Activated CD8-positive, alpha-beta memory T cell treated with anti-CD3 and anti-CD28 coated beads, Interleukin-2, amount 10 ng/mL, durations not matched to agents 7 days and 5 days (primary cell): ENCODE measurements at regions not wholly inside any gene's neighbourhood (a gene's known extent, or its start where the extent isn't known, plus 50 kb on each side); places are given as distances from the start of the nearest gene placed in this dataset.

Experiments used
- ATAC-seq: fragments of 150-1000 bp; cut with Tn5 transposase; one replicate; pipeline ENCODE4 v1.10.0; 2021; ENCODE audit warnings: moderate library complexity
- CTCF ChIA-PET: fragments of 350-600 bp; sonication (Branson Sonifier 250); formaldehyde crosslinking; loops from one replicate; lab custom pipeline; 2021; ENCODE audit warnings: antibody characterized with exemption; lab: Charles Lee
- DNase-seq: peaks from one replicate; pipeline ENCODE4 v3.0.0-alpha.2; 2020
- H3K27ac Mint-ChIP-seq: one replicate; pipeline ENCODE4 v1.8.0; 2021; ENCODE audit warnings: mild to moderate bottlenecking, mixed read lengths
- H3K27me3 Mint-ChIP-seq: one replicate; pipeline ENCODE4 v1.8.0; 2021; ENCODE audit warnings: mixed read lengths
- H3K36me3 Mint-ChIP-seq: one replicate; pipeline ENCODE4 v1.8.0; 2021; ENCODE audit warnings: mild to moderate bottlenecking, mixed read lengths
- H3K4me1 Mint-ChIP-seq: one replicate; pipeline ENCODE4 v1.8.0; 2021; ENCODE audit warnings: mixed read lengths
- H3K4me3 Mint-ChIP-seq: one replicate; pipeline ENCODE4 v1.8.0; 2021; ENCODE audit warnings: mild to moderate bottlenecking, moderate library complexity, mixed read lengths
- H3K9me3 Mint-ChIP-seq: one replicate; pipeline ENCODE4 v1.8.0; 2022; ENCODE audit warnings: low read depth, mixed read lengths

GRCh38 chr5:164481270-164481669, 975.9 kb downstream of the MAT2B start:
- no peaks in the 10 kb centered on the region for H3K27me3 Mint-ChIP-seq
- no peaks in the 10 kb centered on the region for H3K4me1 Mint-ChIP-seq
- H3K9me3 Mint-ChIP-seq, result peaks cover 3% of the 10 kb centered on the region
- ATAC-seq (no peak), DNase-seq (no peak)
- H3K27ac Mint-ChIP-seq, result no peak overlapping the region
- CTCF ChIA-PET, result no interaction called here
- no peak overlapping the region for H3K4me3 Mint-ChIP-seq
- no peaks in the 10 kb centered on the region for H3K36me3 Mint-ChIP-seq

DNA sequence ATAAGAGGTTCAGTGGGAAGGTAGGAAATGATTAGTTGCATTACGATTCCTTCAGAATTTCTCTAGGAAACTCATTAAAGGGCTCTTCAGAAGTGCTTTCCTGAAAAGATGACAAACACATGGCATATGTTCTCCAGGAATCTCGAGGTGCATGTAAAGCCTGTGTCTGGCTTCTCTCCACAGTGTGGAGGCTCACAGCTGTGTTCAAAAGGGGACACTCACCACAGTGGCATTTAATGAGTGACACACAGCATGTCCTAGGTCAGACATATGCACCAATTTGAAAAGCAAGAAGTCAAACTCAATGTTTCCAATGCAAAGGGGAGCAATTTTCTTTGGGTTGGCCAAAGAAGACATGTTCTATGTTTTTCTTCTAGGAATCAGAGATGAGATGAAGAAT, 976.9 kb downstream of the MAT2B start:
- ATAC-seq, result no peak
- no peaks in the 10 kb centered on the region for H3K4me1 Mint-ChIP-seq
- no peak overlapping the region for H3K27ac Mint-ChIP-seq
- CTCF ChIA-PET, result no interaction called here
- no peak for DNase-seq
- no peaks in the 10 kb centered on the region for H3K27me3 Mint-ChIP-seq
- peaks cover 3% of the 10 kb centered on the region for H3K9me3 Mint-ChIP-seq
- H3K4me3 Mint-ChIP-seq, result no peak overlapping the region
- H3K36me3 Mint-ChIP-seq, result no peaks in the 10 kb centered on the region

GRCh38 chr5:164484948-164485347, 979.5 kb downstream of the MAT2B start:
- CTCF ChIA-PET, result no interaction called here
- Mint-ChIP-seq H3K27me3 (no peaks in the 10 kb centered on the region), H3K4me1 (no peaks in the 10 kb centered on the region), H3K9me3 (peaks cover 3% of the 10 kb centered on the region), H3K36me3 (no peaks in the 10 kb centered on the region), H3K4me3 (no peak overlapping the region), H3K27ac (no peak overlapping the region)
- ATAC-seq, result no peak
- no peak for DNase-seq

DNA sequence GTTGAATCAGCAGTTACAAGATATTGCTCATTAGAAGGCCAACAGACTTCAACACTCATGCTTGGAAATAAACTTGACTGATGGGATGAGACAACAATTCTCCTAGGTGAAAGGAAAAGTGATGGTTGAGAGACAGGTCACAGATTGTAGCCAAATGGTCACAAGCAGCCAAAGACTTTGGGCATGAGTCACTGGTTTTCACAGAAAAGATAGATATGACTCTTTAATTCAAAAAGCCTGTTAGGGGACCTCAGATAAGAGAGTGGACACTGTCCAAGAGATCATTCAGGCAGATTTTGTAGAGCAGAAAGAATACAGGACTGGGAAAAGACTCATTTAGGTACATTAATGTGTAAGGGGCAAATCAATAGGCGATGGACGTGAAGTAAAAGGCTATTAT, 982.5 kb downstream of the MAT2B start:
- H3K27me3 Mint-ChIP-seq, result no peaks in the 10 kb centered on the region
- ATAC-seq (no peak), DNase-seq (no peak)
- no peaks in the 10 kb centered on the region for H3K4me1 Mint-ChIP-seq
- no peak overlapping the region for H3K27ac Mint-ChIP-seq
- no peaks in the 10 kb centered on the region for H3K36me3 Mint-ChIP-seq
- CTCF ChIA-PET, result no interaction called here
- H3K9me3 Mint-ChIP-seq, result peaks cover 3% of the 10 kb centered on the region
- H3K4me3 Mint-ChIP-seq, result no peak overlapping the region

GRCh38 chr5:164497311-164498064, 992.1 kb downstream of the MAT2B start:
- CTCF ChIA-PET, result no interaction called here
- no peak overlapping the region for H3K4me3 Mint-ChIP-seq
- no peaks in the 10 kb centered on the region for H3K4me1 Mint-ChIP-seq
- H3K27me3 Mint-ChIP-seq, result no peaks in the 10 kb centered on the region
- no peaks in the 10 kb centered on the region for H3K36me3 Mint-ChIP-seq
- DNase-seq (no peak), ATAC-seq (no peak)
- H3K9me3 Mint-ChIP-seq, result peaks cover 8% of the 10 kb centered on the region
- no peak overlapping the region for H3K27ac Mint-ChIP-seq

DNA sequence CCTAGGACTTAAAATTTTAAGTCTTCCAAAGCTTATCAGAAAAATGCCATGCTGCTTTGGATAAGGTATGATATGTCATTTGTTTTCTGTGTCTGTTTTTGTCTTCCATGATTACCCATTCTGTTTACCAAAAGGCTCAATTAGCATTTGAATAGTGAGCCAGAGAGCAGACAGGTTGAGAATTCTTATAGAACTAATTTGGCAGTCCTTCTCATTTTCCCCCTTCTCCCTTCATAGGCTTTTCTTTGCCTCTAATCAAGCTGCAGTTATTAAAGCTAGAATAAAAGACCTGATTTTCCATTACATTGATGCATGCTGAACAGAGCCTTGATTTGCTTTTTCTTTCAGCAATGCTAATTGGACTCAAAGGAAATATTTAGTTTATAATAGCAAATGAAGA, 993.0 kb downstream of the MAT2B start:
- DNase-seq (no peak), ATAC-seq (no peak)
- Mint-ChIP-seq H3K9me3 (peaks cover 8% of the 10 kb centered on the region), H3K36me3 (no peaks in the 10 kb centered on the region), H3K4me3 (no peak overlapping the region), H3K27me3 (no peaks in the 10 kb centered on the region), H3K27ac (no peak overlapping the region), H3K4me1 (no peaks in the 10 kb centered on the region)
- CTCF ChIA-PET, result no interaction called here

DNA sequence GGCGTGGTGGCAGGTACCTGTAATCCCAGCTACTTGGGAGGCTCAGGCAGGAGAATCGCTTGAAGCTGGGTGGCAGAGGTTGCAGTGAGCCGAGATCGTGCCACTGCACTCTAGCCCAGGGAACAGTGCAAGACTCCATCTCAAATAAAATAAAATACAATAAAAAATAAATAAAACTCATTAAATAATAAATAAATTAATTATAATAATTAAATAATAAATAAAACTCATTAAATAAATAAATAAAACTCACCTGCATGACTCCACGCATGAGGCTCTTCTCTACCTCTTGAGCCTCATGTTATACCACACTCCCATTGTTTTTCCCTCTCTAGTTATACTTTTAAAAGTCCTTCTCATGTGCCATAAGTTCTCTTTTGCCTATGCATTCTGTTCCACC, 995.4 kb downstream of the MAT2B start:
- no peaks in the 10 kb centered on the region for H3K27me3 Mint-ChIP-seq
- no peaks in the 10 kb centered on the region for H3K36me3 Mint-ChIP-seq
- ATAC-seq (no peak), DNase-seq (no peak)
- CTCF ChIA-PET, result no interaction called here
- H3K4me3 Mint-ChIP-seq, result no peak overlapping the region
- no peak overlapping the region for H3K27ac Mint-ChIP-seq
- H3K4me1 Mint-ChIP-seq, result no peaks in the 10 kb centered on the region
- no peaks in the 10 kb centered on the region for H3K9me3 Mint-ChIP-seq

- H3K4me1 Mint-ChIP-seq, result no peaks in the 10 kb centered on the region
- ATAC-seq, result no peak
- DNase-seq, result no peak
- no peaks in the 10 kb centered on the region for H3K9me3 Mint-ChIP-seq
- no peak overlapping the region for H3K4me3 Mint-ChIP-seq
- no peaks in the 10 kb centered on the region for H3K36me3 Mint-ChIP-seq
- no peak overlapping the region for H3K27ac Mint-ChIP-seq
- H3K27me3 Mint-ChIP-seq, result no peaks in the 10 kb centered on the region
- CTCF ChIA-PET, result no interaction called here
Observed at GRCh38 chr5:164501344-164501743, 995.9 kb downstream of the MAT2B start.

DNA sequence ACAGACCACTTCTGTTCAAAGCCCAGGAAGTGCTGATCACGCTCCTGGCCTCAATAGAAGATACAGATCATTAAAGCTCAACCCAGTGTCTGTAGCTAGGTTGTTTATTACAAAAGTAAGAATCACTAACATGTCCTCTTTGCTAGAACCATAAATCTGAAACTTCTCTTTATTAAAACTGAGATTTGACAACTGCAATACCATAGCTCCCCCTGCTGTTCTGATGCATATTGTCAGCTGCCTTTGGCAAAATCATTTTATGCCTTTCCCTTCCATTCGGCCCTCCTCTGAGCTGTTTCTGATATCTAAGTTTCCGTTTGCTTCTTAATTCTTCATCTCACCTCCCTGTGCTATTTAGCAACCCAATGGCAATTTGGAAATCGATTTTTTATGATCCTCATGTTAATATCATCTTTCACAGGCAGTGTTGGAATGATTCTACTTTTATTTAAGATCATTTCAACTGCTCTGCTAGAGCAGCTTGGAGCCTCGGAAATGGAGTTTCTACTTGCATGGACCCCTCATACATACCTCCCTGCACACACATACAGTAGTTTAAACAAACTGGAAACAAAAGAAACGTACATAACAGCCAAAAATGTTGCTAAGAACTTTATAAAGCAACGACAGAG, 998.8 kb downstream of the MAT2B start:
- Mint-ChIP-seq H3K27ac (no peak overlapping the region), H3K4me3 (no peak overlapping the region), H3K27me3 (no peaks in the 10 kb centered on the region), H3K4me1 (no peaks in the 10 kb centered on the region), H3K36me3 (no peaks in the 10 kb centered on the region), H3K9me3 (no peaks in the 10 kb centered on the region)
- CTCF ChIA-PET, result interaction anchor here (0.7 to 1.7 kb wide), 6 partner anchors 13 to 942 kb away, joined by 3 to 5 read pairs (median 4); no protein-coding TSS in a partner anchor
- DNase-seq, result no peak
- ATAC-seq, result no peak

GRCh38 chr5:164505791-164506190, 1000.4 kb downstream of the MAT2B start:
- H3K27ac Mint-ChIP-seq, result no peak overlapping the region
- no peak for ATAC-seq
- no peaks in the 10 kb centered on the region for H3K36me3 Mint-ChIP-seq
- H3K4me1 Mint-ChIP-seq, result no peaks in the 10 kb centered on the region
- no peaks in the 10 kb centered on the region for H3K9me3 Mint-ChIP-seq
- DNase-seq, result no peak
- H3K27me3 Mint-ChIP-seq, result no peaks in the 10 kb centered on the region
- no peak overlapping the region for H3K4me3 Mint-ChIP-seq
- CTCF ChIA-PET, result interaction anchor here (1.7 kb wide), 1 partner anchor 939 kb away, joined by 4 read pairs; no protein-coding TSS in a partner anchor

DNA sequence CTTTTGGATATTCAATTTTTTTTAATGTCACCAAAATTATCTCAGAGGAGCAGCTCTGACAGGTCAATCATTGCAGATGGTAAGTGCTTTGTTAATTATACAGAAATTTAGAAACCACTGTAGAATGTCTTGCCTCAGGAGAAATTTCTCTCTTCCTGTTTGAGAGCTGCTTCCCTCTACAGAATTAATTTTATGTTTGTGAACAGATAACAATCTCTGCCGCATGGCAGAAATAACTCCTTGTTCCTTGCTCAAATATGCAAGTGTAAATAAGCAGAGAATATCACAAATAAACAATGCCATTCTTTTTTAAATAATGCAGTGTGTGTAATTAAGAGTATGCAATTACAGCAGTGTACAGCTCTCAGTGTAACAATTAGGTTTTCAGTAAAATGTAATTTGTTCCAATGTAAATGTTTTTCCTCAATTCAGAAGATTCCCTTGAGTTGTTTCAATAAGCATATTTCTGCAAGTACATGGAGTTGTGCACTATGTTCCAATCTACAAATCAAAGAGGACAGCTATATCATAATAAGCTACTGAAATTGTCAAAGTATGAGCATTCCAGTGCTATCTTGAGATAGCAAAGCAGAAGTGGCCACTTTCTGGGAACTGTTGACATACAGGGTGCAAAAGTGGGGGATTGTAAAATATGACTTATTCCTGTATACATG, 1012.8 kb downstream of the MAT2B start:
- H3K27me3 Mint-ChIP-seq, result no peaks in the 10 kb centered on the region
- H3K4me1 Mint-ChIP-seq, result no peaks in the 10 kb centered on the region
- CTCF ChIA-PET, result no interaction called here
- H3K4me3 Mint-ChIP-seq, result no peak overlapping the region
- no peaks in the 10 kb centered on the region for H3K36me3 Mint-ChIP-seq
- ATAC-seq (no peak), DNase-seq (no peak)
- H3K9me3 Mint-ChIP-seq, result peaks cover 6% of the 10 kb centered on the region
- no peak overlapping the region for H3K27ac Mint-ChIP-seq

- no peak overlapping the region for H3K27ac Mint-ChIP-seq
Observed at GRCh38 chr5:164518741-164519080, 1013.3 kb downstream of the MAT2B start.

DNA sequence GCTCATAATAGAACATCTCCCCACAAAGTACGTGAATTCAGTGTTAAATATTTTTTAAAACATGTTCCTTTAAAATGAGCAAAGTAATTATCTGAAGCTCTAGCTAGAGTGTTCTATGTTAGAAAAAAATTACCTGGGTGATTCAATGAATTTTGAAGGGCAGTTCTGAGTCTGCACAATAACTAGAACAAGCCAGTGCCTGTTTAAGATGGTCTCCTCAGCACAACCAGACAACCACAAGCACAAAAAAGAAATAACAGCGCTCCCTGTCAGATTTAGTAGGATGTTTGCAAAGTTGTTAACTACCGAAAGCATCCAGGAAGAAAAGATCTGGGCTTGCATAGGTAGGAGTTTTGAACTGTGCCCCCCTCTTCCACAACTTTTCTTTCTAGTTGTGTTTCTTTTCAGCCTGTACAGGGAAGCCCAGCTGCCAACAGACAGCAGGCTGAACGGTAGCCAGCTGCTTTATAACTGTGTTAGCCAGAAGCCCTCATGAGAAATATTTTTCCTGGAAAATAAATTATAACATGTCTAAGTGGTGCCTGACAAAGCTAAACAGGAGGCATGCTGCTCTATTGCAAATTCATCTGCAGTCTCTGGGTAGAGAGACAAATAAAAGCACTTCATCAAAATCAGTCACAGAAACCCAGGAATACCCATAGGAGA, 1026.9 kb downstream of the MAT2B start:
- Mint-ChIP-seq H3K36me3 (no peaks in the 10 kb centered on the region), H3K9me3 (no peaks in the 10 kb centered on the region), H3K27ac (no peak overlapping the region), H3K27me3 (no peaks in the 10 kb centered on the region), H3K4me1 (no peaks in the 10 kb centered on the region), H3K4me3 (no peak overlapping the region)
- ATAC-seq (no peak), DNase-seq (no peak)
- CTCF ChIA-PET, result no interaction called here

More at GRCh38 chr5:164518741-164519080, 1013.3 kb downstream of the MAT2B start:
- DNase-seq (no peak), ATAC-seq (no peak)
- Mint-ChIP-seq H3K4me1 (no peaks in the 10 kb centered on the region), H3K36me3 (no peaks in the 10 kb centered on the region), H3K27me3 (no peaks in the 10 kb centered on the region), H3K4me3 (no peak overlapping the region), H3K9me3 (peaks cover 6% of the 10 kb centered on the region)
- CTCF ChIA-PET, result no interaction called here
